Fibroblast of lung (primary cell): ENCODE measurements at regions not wholly inside any gene's neighbourhood (a gene's known extent, or its start where the extent isn't known, plus 50 kb on each side); places are given as distances from the start of the nearest gene placed in this dataset.

Source experiments
- DNase-seq, 2 donors: peaks; one replicate each; pipeline versions ENCODE4 v3.0.0 to v3.0.0-alpha.2; 2010; ENCODE audit warnings: low read depth in 2 of 2
- H2AFZ ChIP-seq: 2 replicates; pipeline ENCODE4 v1.5.1; 2012; ENCODE audit warnings: low read length, control low read depth, inconsistent platforms
- H3K27ac ChIP-seq: 2 replicates; pipeline ENCODE4 v1.5.1; 2011; ENCODE audit warnings: low read length, control low read depth; ENCODE audit not compliant: insufficient read depth
- H3K27me3 ChIP-seq: 2 replicates; pipeline ENCODE4 v1.5.1; 2011; ENCODE audit warnings: mild to moderate bottlenecking, low read length; ENCODE audit not compliant: control insufficient read depth, insufficient read depth
- H3K36me3 ChIP-seq: 2 replicates; pipeline ENCODE4 v1.5.1; 2011; ENCODE audit warnings: low read length; ENCODE audit not compliant: control insufficient read depth, insufficient read depth
- H3K4me1 ChIP-seq: 2 replicates; pipeline ENCODE4 v1.5.1; 2011; ENCODE audit warnings: low read length; ENCODE audit not compliant: control insufficient read depth, insufficient read depth; ENCODE audit errors: extremely low read depth
- H3K4me2 ChIP-seq: 2 replicates; pipeline ENCODE4 v1.5.1; 2011; ENCODE audit warnings: low read length, control low read depth; ENCODE audit not compliant: insufficient read depth; ENCODE audit errors: extremely low read depth
- H3K4me3 ChIP-seq, 4 experiments: fragments of 200-600 bp in 1 of 4; sonication (generic) in 1 of 4; replicated peaks in 1 of 4; 2 replicates each; pipeline ENCODE4 v1.5.1; 2011 to 2016; ENCODE audit warnings: low read length in 4 of 4, low read depth in 3 of 4, mild to moderate bottlenecking in 3 of 4, control low read depth in 2 of 4, inconsistent platforms in 1 of 4, mixed read lengths in 1 of 4; ENCODE audit not compliant: insufficient read depth in 1 of 4; ENCODE audit errors: control extremely low read depth in 1 of 4
- H3K79me2 ChIP-seq: 2 replicates; pipeline ENCODE4 v1.5.1; 2012; ENCODE audit warnings: mild to moderate bottlenecking, low read length, inconsistent platforms; ENCODE audit not compliant: control insufficient read depth, insufficient read depth
- H3K9ac ChIP-seq: 2 replicates; pipeline ENCODE4 v1.5.1; 2011; ENCODE audit warnings: mild to moderate bottlenecking, low read length, control low read depth; ENCODE audit not compliant: insufficient read depth
- H3K9me3 ChIP-seq: 2 replicates; pipeline ENCODE4 v1.5.1; 2012; ENCODE audit warnings: low read depth, low read length; ENCODE audit not compliant: control insufficient read depth, insufficient read depth
- H4K20me1 ChIP-seq: 2 replicates; pipeline ENCODE4 v1.5.1; 2011; ENCODE audit warnings: low read length; ENCODE audit not compliant: control insufficient read depth, insufficient read depth; ENCODE audit errors: extremely low read depth
- EZH2 ChIP-seq: IDR thresholded peaks from 2 replicates; pipeline ENCODE4 v1.5.1; 2012; ENCODE audit warnings: low read length, control low read depth, mild to moderate bottlenecking; ENCODE audit errors: missing control alignments
- TF ChIP-seq, protein P1 (sequence below), 2 donors: IDR thresholded peaks in 1 of 2; conservative IDR thresholded peaks in 1 of 2; 1 replicate in 1 of 2; 2 replicates in 1 of 2; pipeline ENCODE4 v1.5.1; 2011 to 2012; ENCODE audit warnings: low read length in 2 of 2, control low read depth in 1 of 2, inconsistent platforms in 1 of 2, low read depth in 1 of 2, mild to moderate bottlenecking in 1 of 2

DNA sequence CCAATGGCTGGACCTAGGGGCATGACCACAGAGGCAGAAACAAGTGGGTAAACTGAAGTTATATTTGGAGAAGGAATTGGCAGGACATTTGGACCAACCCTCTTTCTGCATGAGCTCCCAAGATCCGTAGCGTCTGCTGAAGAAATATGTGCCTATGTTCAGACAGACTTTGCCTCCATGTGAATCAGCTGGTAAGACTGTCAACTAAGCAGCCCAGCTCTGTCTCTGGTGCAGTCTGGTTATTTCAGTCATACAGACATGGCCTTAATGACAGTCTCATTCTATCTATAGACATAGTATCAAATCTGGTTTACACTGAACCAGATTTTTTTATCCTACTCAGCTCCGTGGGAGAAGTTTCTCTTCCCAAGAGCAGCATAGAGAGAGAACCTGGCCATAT, 63.1 kb upstream of the PBX1 start:
- Histone ChIP-seq H3K4me3 (no peak overlapping the region), H3K27me3 (no peaks in the 10 kb centered on the region), H3K4me1 (no peaks in the 10 kb centered on the region), H3K9me3 (no peaks in the 10 kb centered on the region), H3K9ac (no peak overlapping the region), H4K20me1 (no peaks in the 10 kb centered on the region), H3K79me2 (no peaks in the 10 kb centered on the region), H2AFZ (no peak overlapping the region), H3K36me3 (no peaks in the 10 kb centered on the region), H3K27ac (no peak overlapping the region), H3K4me2 (no peak overlapping the region)
- DNase-seq: no peak
- no peak for TF ChIP-seq EZH2
- TF ChIP-seq, protein P1, sequence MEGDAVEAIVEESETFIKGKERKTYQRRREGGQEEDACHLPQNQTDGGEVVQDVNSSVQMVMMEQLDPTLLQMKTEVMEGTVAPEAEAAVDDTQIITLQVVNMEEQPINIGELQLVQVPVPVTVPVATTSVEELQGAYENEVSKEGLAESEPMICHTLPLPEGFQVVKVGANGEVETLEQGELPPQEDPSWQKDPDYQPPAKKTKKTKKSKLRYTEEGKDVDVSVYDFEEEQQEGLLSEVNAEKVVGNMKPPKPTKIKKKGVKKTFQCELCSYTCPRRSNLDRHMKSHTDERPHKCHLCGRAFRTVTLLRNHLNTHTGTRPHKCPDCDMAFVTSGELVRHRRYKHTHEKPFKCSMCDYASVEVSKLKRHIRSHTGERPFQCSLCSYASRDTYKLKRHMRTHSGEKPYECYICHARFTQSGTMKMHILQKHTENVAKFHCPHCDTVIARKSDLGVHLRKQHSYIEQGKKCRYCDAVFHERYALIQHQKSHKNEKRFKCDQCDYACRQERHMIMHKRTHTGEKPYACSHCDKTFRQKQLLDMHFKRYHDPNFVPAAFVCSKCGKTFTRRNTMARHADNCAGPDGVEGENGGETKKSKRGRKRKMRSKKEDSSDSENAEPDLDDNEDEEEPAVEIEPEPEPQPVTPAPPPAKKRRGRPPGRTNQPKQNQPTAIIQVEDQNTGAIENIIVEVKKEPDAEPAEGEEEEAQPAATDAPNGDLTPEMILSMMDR (conservative IDR thresholded peaks at IDR 0.05 in 1 of 2, IDR thresholded peaks at IDR 0.05 in 1 of 2; ENCODE audit: low read depth in 1 of 2, low read length in 2 of 2): no peak

DNA sequence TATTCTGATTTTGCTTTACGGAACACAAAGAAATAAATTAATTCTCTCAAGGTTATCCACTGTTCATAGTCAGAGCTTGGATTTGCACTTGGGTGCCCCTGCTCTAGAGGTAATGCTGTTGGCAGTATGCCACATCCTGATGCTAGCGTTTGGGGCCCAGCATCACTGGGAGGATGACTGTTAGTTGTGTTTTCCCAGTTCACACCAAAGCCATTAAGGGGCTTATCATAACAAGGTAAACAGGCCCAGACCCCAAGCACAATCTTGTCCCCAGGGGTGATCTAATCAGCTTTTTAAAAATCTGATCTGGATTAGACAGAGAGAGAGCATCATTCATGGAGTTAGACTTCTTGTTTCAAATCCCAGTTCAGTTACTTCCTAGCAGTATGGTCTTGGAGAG, 60.2 kb upstream of the PBX1 start:
- no peaks in the 10 kb centered on the region for H3K27me3 ChIP-seq
- H3K79me2 ChIP-seq: no peaks in the 10 kb centered on the region
- no peak overlapping the region for H3K27ac ChIP-seq
- DNase-seq: no peak
- H3K36me3 ChIP-seq: no peaks in the 10 kb centered on the region
- H3K9me3 ChIP-seq: no peaks in the 10 kb centered on the region
- no peak overlapping the region for H3K4me2 ChIP-seq
- H4K20me1 ChIP-seq: no peaks in the 10 kb centered on the region
- H3K9ac ChIP-seq: no peak overlapping the region
- no peak overlapping the region for H3K4me3 ChIP-seq
- H2AFZ ChIP-seq: no peak overlapping the region
- no peaks in the 10 kb centered on the region for H3K4me1 ChIP-seq
- TF ChIP-seq, protein P1 (conservative IDR thresholded peaks at IDR 0.05 in 1 of 2, IDR thresholded peaks at IDR 0.05 in 1 of 2; ENCODE audit: low read depth in 1 of 2, low read length in 2 of 2): no peak
- no peak for TF ChIP-seq EZH2

DNA sequence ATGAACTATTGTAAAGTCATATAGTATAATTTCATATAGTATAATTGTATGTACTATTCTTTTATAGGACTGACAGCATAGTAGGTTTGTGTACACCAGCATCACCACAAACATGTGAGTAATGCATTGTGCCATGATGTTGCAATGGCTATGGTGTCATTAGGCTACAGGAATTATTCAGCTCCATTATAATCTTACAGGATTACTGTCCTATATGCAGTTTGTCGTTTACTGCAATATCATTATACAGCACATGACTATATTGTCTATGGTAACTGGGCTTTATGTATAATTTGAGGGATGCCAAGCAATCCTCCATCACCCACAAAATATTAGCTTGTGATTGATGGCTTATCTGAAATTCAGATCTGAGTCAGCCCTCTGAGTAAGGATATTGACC, 54.2 kb upstream of the PBX1 start:
- H4K20me1 ChIP-seq: no peaks in the 10 kb centered on the region
- no peaks in the 10 kb centered on the region for H3K79me2 ChIP-seq
- no peaks in the 10 kb centered on the region for H3K9me3 ChIP-seq
- peak; percentile 14 to 58 for DNase-seq
- no peak overlapping the region for H3K27ac ChIP-seq
- H3K4me2 ChIP-seq: no peak overlapping the region
- H3K27me3 ChIP-seq: no peaks in the 10 kb centered on the region
- no peaks in the 10 kb centered on the region for H3K36me3 ChIP-seq
- no peaks in the 10 kb centered on the region for H3K4me1 ChIP-seq
- H3K9ac ChIP-seq: no peak overlapping the region
- H3K4me3 ChIP-seq: no peak overlapping the region
- TF ChIP-seq, protein P1 (conservative IDR thresholded peaks at IDR 0.05 in 1 of 2, IDR thresholded peaks at IDR 0.05 in 1 of 2; ENCODE audit: low read depth in 1 of 2, low read length in 2 of 2): no peak
- no peak for TF ChIP-seq EZH2
- no peak overlapping the region for H2AFZ ChIP-seq
